Stimulated activated CD4-positive, alpha-beta T cell treated with anti-CD3 and anti-CD28 coated beads, Interleukin-2, amount 100 ng/mL, for 48 hours (primary cell): ENCODE measurements at regions not wholly inside any gene's neighbourhood (a gene's known extent, or its start where the extent isn't known, plus 50 kb on each side); places are given as distances from the start of the nearest gene placed in this dataset.

Experiments used
- DNase-seq, 2 donors: peaks; one replicate each; pipeline ENCODE4 v3.0.0-alpha.2; 2020

- DNase-seq, result no peak
Observed at GRCh38 chr6:40265615-40266014, 321.5 kb downstream of the LRFN2 start.

DNA sequence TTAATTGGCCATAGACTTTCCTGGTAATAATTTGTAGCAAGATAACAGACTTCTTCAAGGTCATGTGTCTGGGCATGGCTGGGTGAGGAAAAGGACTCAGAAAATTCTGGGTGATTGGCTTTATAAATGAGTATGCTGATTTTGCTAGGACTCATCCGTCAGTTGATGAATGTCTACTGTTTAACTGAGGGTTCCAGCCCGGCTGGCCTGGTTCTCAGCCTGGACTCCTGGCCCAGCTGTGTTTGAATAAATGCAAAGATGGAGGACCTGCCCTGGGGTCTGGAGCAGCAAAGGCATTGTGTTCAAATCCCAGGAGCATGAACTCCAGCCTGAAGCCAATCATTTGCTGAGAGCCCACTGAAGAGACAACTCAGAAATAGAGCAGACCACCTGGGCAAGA, 323.2 kb downstream of the LRFN2 start:
- DNase-seq, result no peak

DNA sequence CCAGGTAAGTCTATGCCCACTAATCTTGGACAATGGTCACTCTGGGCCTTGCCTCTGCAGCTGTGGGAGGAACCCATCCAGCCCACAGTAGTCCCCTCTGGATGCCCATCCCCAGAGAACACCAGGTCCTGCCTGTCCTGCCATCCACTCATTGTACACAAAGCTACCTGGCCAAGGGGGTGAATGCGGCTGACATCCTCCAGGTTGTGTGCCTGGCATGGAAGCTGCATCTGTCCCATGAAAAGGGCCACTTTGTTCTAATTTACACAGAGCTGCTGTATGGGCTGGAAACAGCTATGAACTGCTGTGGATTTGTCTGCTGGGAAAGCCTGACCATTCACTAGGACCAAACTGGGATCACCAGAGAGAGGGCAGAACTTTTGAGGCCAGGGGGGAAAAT, 324.8 kb downstream of the LRFN2 start:
- DNase-seq, result no peak

DNA sequence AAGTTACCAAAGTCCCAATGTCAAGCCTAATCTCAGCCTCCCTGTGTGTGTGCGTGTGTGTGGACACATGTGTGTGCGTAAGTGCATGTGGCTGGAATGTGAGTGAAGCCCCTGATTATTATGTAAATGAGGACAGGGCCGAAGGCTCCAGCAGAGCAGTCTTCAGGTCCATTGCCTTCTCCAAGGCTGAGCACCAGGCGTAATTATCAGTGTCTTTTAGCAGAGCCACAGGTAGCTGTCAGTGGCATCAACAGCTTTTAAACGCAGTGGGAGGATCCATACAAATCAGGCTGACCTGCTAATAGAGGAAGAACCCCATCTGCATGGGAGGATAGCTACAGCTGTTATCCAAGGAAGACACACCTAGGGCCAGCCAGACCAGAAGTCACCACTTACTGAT, 324.3 kb upstream of the MOCS1 start:
- no peak for DNase-seq

GRCh38 chr6:40256831-40257230, 322.6 kb upstream of the MOCS1 start:
- no peak for DNase-seq

DNA sequence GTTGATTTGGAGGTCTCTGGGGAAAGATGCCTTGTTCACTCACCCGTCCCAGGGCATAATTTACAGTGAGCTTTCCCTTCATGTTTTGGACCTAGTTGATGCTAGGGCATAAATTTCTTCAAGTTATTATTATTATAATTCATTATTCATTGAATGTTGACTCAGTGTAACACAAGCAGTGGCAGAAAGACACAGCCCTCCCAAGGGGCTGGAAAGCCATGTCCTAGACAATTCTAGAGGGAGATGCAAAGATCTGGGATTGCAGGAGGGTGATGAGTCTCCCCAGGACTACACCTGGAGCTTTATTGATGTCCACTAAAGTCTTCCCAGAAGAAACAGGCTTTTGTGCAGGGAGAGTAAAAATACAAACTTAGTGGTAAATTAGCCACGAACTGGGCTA, 322.0 kb upstream of the MOCS1 start:
- no peak for DNase-seq

- no peak for DNase-seq
Observed at GRCh38 chr6:40253420-40253819, 319.2 kb upstream of the MOCS1 start.

GRCh38 chr6:40252531-40253258, 318.4 kb upstream of the MOCS1 start:
- DNase-seq, result no peak

- no peak for DNase-seq
Observed at GRCh38 chr6:40251637-40252300, 317.5 kb upstream of the MOCS1 start.

GRCh38 chr6:40249935-40250334, 315.7 kb upstream of the MOCS1 start:
- DNase-seq, result no peak

- DNase-seq, result no peak
Observed at GRCh38 chr6:40247516-40248115, 313.4 kb upstream of the MOCS1 start.

DNA sequence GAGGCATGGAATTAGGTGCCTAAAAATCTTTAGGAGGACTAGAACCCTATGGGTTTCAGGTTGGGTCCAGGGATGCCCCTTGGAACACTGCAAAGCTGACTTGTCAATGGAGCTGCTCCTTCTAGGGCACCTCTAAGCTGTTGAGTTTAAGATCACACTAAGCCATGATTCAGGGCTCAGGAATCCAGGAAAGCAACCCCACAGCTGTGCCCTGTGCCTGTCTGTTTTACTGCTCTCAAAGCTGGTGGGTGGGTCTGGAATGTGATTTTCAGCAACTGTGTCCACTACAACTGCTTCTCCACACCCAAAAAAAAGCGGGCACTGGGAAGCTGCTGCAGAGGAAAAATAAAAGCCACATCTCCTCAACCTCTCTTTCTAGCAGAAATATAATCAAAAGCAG, 310.4 kb upstream of the MOCS1 start:
- no peak for DNase-seq

GRCh38 chr6:40232698-40233097, 298.4 kb upstream of the MOCS1 start:
- no peak for DNase-seq

DNA sequence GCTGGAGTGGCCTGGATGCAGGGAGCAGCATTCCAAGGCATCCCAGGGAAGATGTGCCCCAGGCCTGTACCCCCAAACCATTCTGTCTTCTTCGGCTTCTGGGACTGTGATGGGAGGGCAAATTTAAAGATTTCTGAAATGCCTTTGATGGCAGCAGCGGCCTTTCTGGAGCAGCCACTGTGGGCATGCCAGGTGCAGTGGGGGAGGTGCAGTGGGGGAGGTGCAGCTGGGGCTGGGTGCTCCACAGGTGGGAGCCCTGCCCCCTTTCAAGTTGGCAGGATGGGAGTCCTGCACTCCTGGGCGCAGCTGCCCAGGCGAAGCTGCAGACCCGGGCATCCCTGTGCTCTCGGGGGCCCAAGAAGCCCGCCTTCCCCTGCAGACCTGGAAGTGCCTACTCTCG, 293.5 kb upstream of the MOCS1 start:
- no peak for DNase-seq

DNA sequence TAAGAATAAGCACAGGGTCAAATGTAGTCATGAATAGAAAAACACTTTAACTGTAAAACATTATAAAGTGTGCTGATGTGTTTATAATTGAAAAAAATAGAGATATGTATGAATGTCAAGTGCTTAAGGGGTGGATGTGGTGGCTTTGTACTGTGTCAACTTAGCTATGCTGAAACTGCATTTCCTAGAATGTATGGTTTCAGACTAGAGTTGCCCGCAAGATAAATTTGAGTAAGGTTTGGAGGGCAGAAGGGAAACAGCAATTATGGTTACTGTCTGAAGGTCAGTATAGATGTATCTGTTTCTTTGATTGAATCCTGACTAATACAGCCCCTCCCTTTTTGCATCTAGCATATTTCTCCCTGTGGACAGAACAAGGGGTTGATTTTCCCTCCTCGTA, 288.1 kb upstream of the MOCS1 start:
- DNase-seq, result no peak

GRCh38 chr6:40219799-40220198, 285.5 kb upstream of the MOCS1 start:
- DNase-seq, result no peak

- no peak for DNase-seq
Observed at GRCh38 chr6:40210628-40211056, 276.4 kb upstream of the MOCS1 start.

- DNase-seq, result no peak
Observed at GRCh38 chr6:40205801-40206200, 271.5 kb upstream of the MOCS1 start.

GRCh38 chr6:40205004-40205403, 270.7 kb upstream of the MOCS1 start:
- no peak for DNase-seq

- DNase-seq, result no peak
Observed at GRCh38 chr6:40197371-40197770, 263.1 kb upstream of the MOCS1 start.

- no peak for DNase-seq
Observed at GRCh38 chr6:40196135-40196518, 261.9 kb upstream of the MOCS1 start.

- DNase-seq, result no peak
Observed at GRCh38 chr6:40195428-40196134, 261.3 kb upstream of the MOCS1 start.

GRCh38 chr6:40194447-40195170, 260.3 kb upstream of the MOCS1 start:
- no peak for DNase-seq
